HepG2 (cell line): ENCODE measurements at regions not wholly inside any gene's neighbourhood (a gene's known extent, or its start where the extent isn't known, plus 50 kb on each side); places are given as distances from the start of the nearest gene placed in this dataset.
A peak's percentile ranks its signal among the peaks of the same experiment; 100 is the strongest.

Source experiments
- ARNT ChIP-seq: fragments of 450-650 bp; IDR thresholded peaks from 2 replicates; pipeline ENCODE4 v1.6.1; 2017
- FIP1L1 ChIP-seq: fragments of 200-400 bp; formaldehyde crosslinking; IDR thresholded peaks from 2 replicates; pipeline ENCODE4 v1.6.1; 2018; ENCODE audit warnings: low read depth, mild to moderate bottlenecking, low read length, moderate library complexity, borderline replicate concordance; ENCODE audit not compliant: insufficient read depth
- GPN1 ChIP-seq: sonication (generic); formaldehyde crosslinking; IDR thresholded peaks from 2 replicates; pipeline ENCODE4 v1.5.1; 2020; ENCODE audit warnings: missing genetic modification reagents, borderline replicate concordance
- HDAC2 ChIP-seq: sonication (generic); formaldehyde crosslinking; IDR thresholded peaks from 2 replicates; pipeline ENCODE4 v1.4.0; 2020; ENCODE audit warnings: missing genetic modification reagents
- ONECUT2 ChIP-seq: sonication (generic); formaldehyde crosslinking; IDR thresholded peaks from 2 replicates; pipeline ENCODE4 v1.4.0; 2020; ENCODE audit warnings: missing genetic modification reagents
- SMAD1 ChIP-seq: sonication (generic); formaldehyde crosslinking; IDR thresholded peaks from 2 replicates; pipeline ENCODE4 v1.4.0; 2020; ENCODE audit warnings: missing genetic modification reagents, low read depth, mild to moderate bottlenecking, borderline replicate concordance
- SP2 ChIP-seq: sonication (generic); formaldehyde crosslinking; IDR thresholded peaks from 2 replicates; pipeline ENCODE4 v1.5.1; 2020; ENCODE audit warnings: mild to moderate bottlenecking, missing genetic modification reagents
- STAG1 ChIP-seq: sonication (generic); formaldehyde crosslinking; IDR thresholded peaks from 2 replicates; pipeline ENCODE4 v1.4.0; 2020; ENCODE audit warnings: missing genetic modification reagents
- TRIM24 ChIP-seq: sonication (generic); formaldehyde crosslinking; IDR thresholded peaks from 2 replicates; pipeline ENCODE4 v1.8.0; 2022; ENCODE audit warnings: mild to moderate bottlenecking, missing genetic modification reagents
- ZBTB3 ChIP-seq: sonication (generic); formaldehyde crosslinking; IDR thresholded peaks from 2 replicates; pipeline ENCODE4 v1.4.0; 2020; ENCODE audit warnings: low read depth, mild to moderate bottlenecking, moderate library complexity, missing genetic modification reagents, borderline replicate concordance
- ZC3H13 ChIP-seq: sonication (generic); formaldehyde crosslinking; IDR thresholded peaks from 2 replicates; pipeline ENCODE4 v1.8.1; 2023; ENCODE audit warnings: mild to moderate bottlenecking, missing genetic modification reagents, moderate library complexity
- ZNF557 ChIP-seq: sonication (generic); formaldehyde crosslinking; IDR thresholded peaks from 2 replicates; pipeline ENCODE4 v1.4.0; 2020; ENCODE audit warnings: missing genetic modification reagents
- ZNF614 ChIP-seq: IDR thresholded peaks from 2 replicates; pipeline ENCODE4 v1.6.1; 2018; ENCODE audit warnings: missing biosample characterization, missing genetic modification reagents, inconsistent platforms, borderline replicate concordance
- ZSCAN20 ChIP-seq: sonication (generic); formaldehyde crosslinking; IDR thresholded peaks from 2 replicates; pipeline ENCODE4 v1.4.0; 2020; ENCODE audit warnings: missing genetic modification reagents, mild to moderate bottlenecking, borderline replicate concordance
- TF ChIP-seq, protein P1 (sequence below): sonication (generic); formaldehyde crosslinking; IDR thresholded peaks from 2 replicates; pipeline ENCODE4 v1.4.0; 2020; ENCODE audit warnings: mild to moderate bottlenecking, missing genetic modification reagents
- TF ChIP-seq, protein P2 (sequence below): sonication (generic); formaldehyde crosslinking; IDR thresholded peaks from 2 replicates; pipeline ENCODE4 v1.8.0; 2022; ENCODE audit warnings: missing genetic modification reagents, mild to moderate bottlenecking, borderline replicate concordance
- TF ChIP-seq, protein P3 (sequence below): sonication (generic); formaldehyde crosslinking; IDR thresholded peaks from 2 replicates; pipeline ENCODE4 v1.4.0; 2020; ENCODE audit warnings: missing genetic modification reagents, borderline replicate concordance
- TF ChIP-seq, protein P4 (sequence below): sonication (generic); formaldehyde crosslinking; conservative IDR thresholded peaks from 2 replicates; pipeline ENCODE4 v1.8.0; 2022; ENCODE audit warnings: low read depth, missing genetic modification reagents

DNA sequence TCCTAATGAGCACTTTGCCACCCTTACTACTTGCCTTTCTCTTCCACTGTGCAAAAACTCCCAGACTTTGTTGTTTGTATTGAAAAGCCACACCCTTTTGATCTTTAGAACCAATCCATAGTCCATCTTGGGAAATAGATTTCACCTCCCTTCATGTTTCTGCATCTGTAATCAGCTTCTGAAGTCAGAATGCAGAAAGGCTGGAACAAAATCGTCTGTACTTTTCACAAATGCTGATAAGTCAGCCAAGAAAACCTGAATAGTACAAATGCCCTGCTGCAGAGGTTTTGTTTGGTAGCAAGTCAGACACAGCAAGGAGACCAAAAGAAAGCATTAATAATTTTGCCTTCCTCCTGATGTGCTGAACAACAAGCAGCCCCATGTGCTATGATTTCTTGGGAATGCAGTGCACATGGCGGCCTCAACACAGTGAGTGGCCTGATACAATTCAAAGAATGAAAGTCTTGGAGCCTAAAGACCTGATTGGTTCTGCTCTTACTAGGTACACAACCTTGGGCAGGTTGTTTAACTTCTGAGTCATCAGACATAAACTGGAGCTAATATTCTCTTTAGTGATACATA is 59.2 kb upstream of the STK32A start (continued):
- TF ChIP-seq, protein P1, sequence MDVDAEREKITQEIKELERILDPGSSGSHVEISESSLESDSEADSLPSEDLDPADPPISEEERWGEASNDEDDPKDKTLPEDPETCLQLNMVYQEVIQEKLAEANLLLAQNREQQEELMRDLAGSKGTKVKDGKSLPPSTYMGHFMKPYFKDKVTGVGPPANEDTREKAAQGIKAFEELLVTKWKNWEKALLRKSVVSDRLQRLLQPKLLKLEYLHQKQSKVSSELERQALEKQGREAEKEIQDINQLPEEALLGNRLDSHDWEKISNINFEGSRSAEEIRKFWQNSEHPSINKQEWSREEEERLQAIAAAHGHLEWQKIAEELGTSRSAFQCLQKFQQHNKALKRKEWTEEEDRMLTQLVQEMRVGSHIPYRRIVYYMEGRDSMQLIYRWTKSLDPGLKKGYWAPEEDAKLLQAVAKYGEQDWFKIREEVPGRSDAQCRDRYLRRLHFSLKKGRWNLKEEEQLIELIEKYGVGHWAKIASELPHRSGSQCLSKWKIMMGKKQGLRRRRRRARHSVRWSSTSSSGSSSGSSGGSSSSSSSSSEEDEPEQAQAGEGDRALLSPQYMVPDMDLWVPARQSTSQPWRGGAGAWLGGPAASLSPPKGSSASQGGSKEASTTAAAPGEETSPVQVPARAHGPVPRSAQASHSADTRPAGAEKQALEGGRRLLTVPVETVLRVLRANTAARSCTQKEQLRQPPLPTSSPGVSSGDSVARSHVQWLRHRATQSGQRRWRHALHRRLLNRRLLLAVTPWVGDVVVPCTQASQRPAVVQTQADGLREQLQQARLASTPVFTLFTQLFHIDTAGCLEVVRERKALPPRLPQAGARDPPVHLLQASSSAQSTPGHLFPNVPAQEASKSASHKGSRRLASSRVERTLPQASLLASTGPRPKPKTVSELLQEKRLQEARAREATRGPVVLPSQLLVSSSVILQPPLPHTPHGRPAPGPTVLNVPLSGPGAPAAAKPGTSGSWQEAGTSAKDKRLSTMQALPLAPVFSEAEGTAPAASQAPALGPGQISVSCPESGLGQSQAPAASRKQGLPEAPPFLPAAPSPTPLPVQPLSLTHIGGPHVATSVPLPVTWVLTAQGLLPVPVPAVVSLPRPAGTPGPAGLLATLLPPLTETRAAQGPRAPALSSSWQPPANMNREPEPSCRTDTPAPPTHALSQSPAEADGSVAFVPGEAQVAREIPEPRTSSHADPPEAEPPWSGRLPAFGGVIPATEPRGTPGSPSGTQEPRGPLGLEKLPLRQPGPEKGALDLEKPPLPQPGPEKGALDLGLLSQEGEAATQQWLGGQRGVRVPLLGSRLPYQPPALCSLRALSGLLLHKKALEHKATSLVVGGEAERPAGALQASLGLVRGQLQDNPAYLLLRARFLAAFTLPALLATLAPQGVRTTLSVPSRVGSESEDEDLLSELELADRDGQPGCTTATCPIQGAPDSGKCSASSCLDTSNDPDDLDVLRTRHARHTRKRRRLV (CRISPR knock-in tag): no peak
- peak; percentile 61; the same call in 1 of the 2 replicates for TF ChIP-seq HDAC2 (CRISPR knock-in tag)
- TF ChIP-seq, protein P2, sequence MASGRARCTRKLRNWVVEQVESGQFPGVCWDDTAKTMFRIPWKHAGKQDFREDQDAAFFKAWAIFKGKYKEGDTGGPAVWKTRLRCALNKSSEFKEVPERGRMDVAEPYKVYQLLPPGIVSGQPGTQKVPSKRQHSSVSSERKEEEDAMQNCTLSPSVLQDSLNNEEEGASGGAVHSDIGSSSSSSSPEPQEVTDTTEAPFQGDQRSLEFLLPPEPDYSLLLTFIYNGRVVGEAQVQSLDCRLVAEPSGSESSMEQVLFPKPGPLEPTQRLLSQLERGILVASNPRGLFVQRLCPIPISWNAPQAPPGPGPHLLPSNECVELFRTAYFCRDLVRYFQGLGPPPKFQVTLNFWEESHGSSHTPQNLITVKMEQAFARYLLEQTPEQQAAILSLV: no peak
- no peak for TF ChIP-seq ZC3H13 (CRISPR knock-in tag)
- TF ChIP-seq ARNT: no peak
- no peak for TF ChIP-seq SMAD1 (CRISPR knock-in tag)
- TF ChIP-seq, protein P3, sequence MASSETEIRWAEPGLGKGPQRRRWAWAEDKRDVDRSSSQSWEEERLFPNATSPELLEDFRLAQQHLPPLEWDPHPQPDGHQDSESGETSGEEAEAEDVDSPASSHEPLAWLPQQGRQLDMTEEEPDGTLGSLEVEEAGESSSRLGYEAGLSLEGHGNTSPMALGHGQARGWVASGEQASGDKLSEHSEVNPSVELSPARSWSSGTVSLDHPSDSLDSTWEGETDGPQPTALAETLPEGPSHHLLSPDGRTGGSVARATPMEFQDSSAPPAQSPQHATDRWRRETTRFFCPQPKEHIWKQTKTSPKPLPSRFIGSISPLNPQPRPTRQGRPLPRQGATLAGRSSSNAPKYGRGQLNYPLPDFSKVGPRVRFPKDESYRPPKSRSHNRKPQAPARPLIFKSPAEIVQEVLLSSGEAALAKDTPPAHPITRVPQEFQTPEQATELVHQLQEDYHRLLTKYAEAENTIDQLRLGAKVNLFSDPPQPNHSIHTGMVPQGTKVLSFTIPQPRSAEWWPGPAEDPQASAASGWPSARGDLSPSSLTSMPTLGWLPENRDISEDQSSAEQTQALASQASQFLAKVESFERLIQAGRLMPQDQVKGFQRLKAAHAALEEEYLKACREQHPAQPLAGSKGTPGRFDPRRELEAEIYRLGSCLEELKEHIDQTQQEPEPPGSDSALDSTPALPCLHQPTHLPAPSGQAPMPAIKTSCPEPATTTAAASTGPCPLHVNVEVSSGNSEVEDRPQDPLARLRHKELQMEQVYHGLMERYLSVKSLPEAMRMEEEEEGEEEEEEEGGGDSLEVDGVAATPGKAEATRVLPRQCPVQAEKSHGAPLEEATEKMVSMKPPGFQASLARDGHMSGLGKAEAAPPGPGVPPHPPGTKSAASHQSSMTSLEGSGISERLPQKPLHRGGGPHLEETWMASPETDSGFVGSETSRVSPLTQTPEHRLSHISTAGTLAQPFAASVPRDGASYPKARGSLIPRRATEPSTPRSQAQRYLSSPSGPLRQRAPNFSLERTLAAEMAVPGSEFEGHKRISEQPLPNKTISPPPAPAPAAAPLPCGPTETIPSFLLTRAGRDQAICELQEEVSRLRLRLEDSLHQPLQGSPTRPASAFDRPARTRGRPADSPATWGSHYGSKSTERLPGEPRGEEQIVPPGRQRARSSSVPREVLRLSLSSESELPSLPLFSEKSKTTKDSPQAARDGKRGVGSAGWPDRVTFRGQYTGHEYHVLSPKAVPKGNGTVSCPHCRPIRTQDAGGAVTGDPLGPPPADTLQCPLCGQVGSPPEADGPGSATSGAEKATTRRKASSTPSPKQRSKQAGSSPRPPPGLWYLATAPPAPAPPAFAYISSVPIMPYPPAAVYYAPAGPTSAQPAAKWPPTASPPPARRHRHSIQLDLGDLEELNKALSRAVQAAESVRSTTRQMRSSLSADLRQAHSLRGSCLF: no peak
- TF ChIP-seq ZBTB3 (CRISPR knock-in tag): no peak
- no peak for TF ChIP-seq FIP1L1
- TF ChIP-seq ZNF557 (CRISPR knock-in tag): no peak
- TF ChIP-seq, protein P4, sequence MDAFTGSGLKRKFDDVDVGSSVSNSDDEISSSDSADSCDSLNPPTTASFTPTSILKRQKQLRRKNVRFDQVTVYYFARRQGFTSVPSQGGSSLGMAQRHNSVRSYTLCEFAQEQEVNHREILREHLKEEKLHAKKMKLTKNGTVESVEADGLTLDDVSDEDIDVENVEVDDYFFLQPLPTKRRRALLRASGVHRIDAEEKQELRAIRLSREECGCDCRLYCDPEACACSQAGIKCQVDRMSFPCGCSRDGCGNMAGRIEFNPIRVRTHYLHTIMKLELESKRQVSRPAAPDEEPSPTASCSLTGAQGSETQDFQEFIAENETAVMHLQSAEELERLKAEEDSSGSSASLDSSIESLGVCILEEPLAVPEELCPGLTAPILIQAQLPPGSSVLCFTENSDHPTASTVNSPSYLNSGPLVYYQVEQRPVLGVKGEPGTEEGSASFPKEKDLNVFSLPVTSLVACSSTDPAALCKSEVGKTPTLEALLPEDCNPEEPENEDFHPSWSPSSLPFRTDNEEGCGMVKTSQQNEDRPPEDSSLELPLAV (CRISPR knock-in tag): no peak
- no peak for TF ChIP-seq STAG1
- no peak for TF ChIP-seq ZSCAN20 (CRISPR knock-in tag)
- no peak for TF ChIP-seq ZNF614 (CRISPR knock-in tag)
- TF ChIP-seq SP2 (CRISPR knock-in tag): no peak
- no peak for TF ChIP-seq GPN1
- TF ChIP-seq TRIM24 (CRISPR knock-in tag): no peak
- no peak for TF ChIP-seq ONECUT2 (CRISPR knock-in tag)
